DND-41 (cell line): ENCODE measurements at regions not wholly inside any gene's neighbourhood (a gene's known extent, or its start where the extent isn't known, plus 50 kb on each side); places are given as distances from the start of the nearest gene placed in this dataset.

ENCODE experiments used
- ATAC-seq: fragments of 200-7000 bp; cut with Tn5 transposase; 3 replicates; pipeline ENCODE4 v1.9.1; 2021; ENCODE audit warnings: low read depth; ENCODE audit not compliant: insufficient read depth
- DNase-seq: peaks from one replicate; pipeline ENCODE4 v3.0.0-alpha.2; 2020
- H2AFZ ChIP-seq: 2 replicates; pipeline ENCODE4 v1.6.0; 2012; ENCODE audit warnings: low read depth, low read length
- H3K27ac ChIP-seq: 2 replicates; pipeline ENCODE4 v1.5.1; 2012; ENCODE audit warnings: low read length, inconsistent platforms
- H3K27me3 ChIP-seq: fragments of 200-600 bp; sonication (generic); 2 replicates; pipeline ENCODE4 v1.6.0; 2012; ENCODE audit warnings: low read length, mild to moderate bottlenecking, inconsistent platforms; ENCODE audit not compliant: insufficient read depth, poor library complexity
- H3K36me3 ChIP-seq: 2 replicates; pipeline ENCODE4 v1.5.1; 2012; ENCODE audit warnings: low read length, inconsistent platforms; ENCODE audit not compliant: insufficient read depth
- H3K4me1 ChIP-seq: 2 replicates; pipeline ENCODE4 v1.5.1; 2012; ENCODE audit warnings: mild to moderate bottlenecking, low read length; ENCODE audit not compliant: insufficient read depth
- H3K4me2 ChIP-seq: 2 replicates; pipeline ENCODE4 v1.6.0; 2012; ENCODE audit warnings: mild to moderate bottlenecking, moderate library complexity, low read length, inconsistent platforms; ENCODE audit not compliant: insufficient read depth
- H3K4me3 ChIP-seq, 2 experiments: fragments of 200-600 bp in 1 of 2; shearing (Covaris generic) in 1 of 2; 2 replicates each; pipeline ENCODE4 v1.5.1; 2012 to 2016; ENCODE audit warnings: inconsistent platforms in 2 of 2, low read length in 2 of 2, mild to moderate bottlenecking in 2 of 2, low read depth in 1 of 2, moderate library complexity in 1 of 2
- H3K79me2 ChIP-seq: 2 replicates; pipeline ENCODE4 v1.6.0; 2012; ENCODE audit warnings: low read length, inconsistent platforms; ENCODE audit not compliant: insufficient read depth
- H3K9ac ChIP-seq: 2 replicates; pipeline ENCODE4 v1.6.0; 2012; ENCODE audit warnings: low read depth, mild to moderate bottlenecking, inconsistent platforms, low read length, moderate library complexity
- H3K9me3 ChIP-seq: 2 replicates; pipeline ENCODE4 v1.5.1; 2012; ENCODE audit warnings: low read length, moderate library complexity, mild to moderate bottlenecking, inconsistent platforms; ENCODE audit not compliant: insufficient read depth, severe bottlenecking
- H4K20me1 ChIP-seq: 2 replicates; pipeline ENCODE4 v1.6.0; 2012; ENCODE audit warnings: low read length; ENCODE audit not compliant: insufficient read depth
- CTCF ChIP-seq: IDR thresholded peaks from 2 replicates; pipeline ENCODE4 v1.5.1; 2012; ENCODE audit warnings: borderline replicate concordance, low read length, moderate library complexity, mild to moderate bottlenecking; ENCODE audit not compliant: poor library complexity, severe bottlenecking; ENCODE audit errors: extremely low read depth
- EZH2 ChIP-seq: IDR thresholded peaks from 3 replicates; pipeline ENCODE4 v1.6.1; 2012; ENCODE audit warnings: borderline replicate concordance, low read depth, mild to moderate bottlenecking, moderate library complexity, low read length, inconsistent platforms; ENCODE audit not compliant: severe bottlenecking

DNA sequence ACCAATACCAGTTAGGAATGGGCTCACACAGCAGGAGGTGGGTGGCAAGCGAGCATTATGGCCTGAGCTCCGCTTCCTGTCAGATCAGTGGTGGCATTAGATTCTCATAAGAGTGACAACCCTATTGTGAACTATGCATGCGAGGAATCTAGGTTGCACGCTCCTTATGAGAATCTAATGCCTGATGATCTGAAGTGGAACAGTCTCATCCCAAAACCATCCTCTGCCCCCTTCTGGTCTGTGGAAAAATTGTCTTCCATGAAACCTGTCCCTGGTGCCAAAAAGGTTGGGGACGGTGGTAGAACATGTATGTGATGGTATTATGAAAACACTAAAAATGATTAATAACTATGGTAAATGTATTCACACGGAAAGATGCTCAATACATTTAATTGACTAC is 99.7 kb upstream of the HIVEP1 start:
- H3K27me3 ChIP-seq, result no peaks in the 10 kb centered on the region
- no peak overlapping the region for H3K4me3 ChIP-seq
- DNase-seq (no peak), ATAC-seq (no peak)
- H3K36me3 ChIP-seq, result no peaks in the 10 kb centered on the region
- no peaks in the 10 kb centered on the region for H3K79me2 ChIP-seq
- no peak overlapping the region for H3K4me2 ChIP-seq
- no peaks in the 10 kb centered on the region for H3K9me3 ChIP-seq
- no peaks in the 10 kb centered on the region for H3K4me1 ChIP-seq
- no peaks in the 10 kb centered on the region for H4K20me1 ChIP-seq
- TF ChIP-seq EZH2 (no peak), CTCF (peak; percentile 24)
- H2AFZ ChIP-seq, result no peak overlapping the region
- no peak overlapping the region for H3K9ac ChIP-seq
- no peak overlapping the region for H3K27ac ChIP-seq

GRCh38 chr6:11911538-11911937 is 100.6 kb upstream of the HIVEP1 start:
- no peak overlapping the region for H3K4me2 ChIP-seq

DNA sequence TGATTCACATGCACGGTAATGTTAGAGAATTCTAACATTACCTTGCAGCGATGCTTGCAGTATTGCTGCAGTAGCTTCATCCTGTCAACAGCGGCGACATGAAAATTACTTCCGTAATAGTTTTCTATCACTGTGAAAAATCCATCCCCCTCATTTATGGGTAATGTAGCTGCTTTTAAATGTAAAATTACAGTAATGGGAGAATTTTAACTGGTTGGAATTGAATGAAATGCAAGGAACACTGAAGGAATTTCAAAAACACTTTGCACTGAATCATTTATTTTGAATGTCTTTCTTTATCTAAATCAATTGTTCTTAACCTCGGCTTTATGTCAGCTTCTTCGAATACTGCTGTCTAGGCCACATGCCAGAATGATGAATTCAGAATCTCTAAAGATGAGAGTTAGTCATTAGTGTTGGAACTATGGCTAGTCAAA is 102.4 kb upstream of the HIVEP1 start:
- no peak overlapping the region for H3K4me2 ChIP-seq
- no peak for ATAC-seq
- H3K79me2 ChIP-seq, result no peaks in the 10 kb centered on the region
- no peaks in the 10 kb centered on the region for H3K27me3 ChIP-seq
- no peak overlapping the region for H3K27ac ChIP-seq
- H2AFZ ChIP-seq, result no peak overlapping the region
- no peaks in the 10 kb centered on the region for H4K20me1 ChIP-seq
- H3K9ac ChIP-seq, result no peak overlapping the region
- TF ChIP-seq CTCF (no peak), EZH2 (no peak)
- no peaks in the 10 kb centered on the region for H3K4me1 ChIP-seq
- H3K4me3 ChIP-seq, result no peak overlapping the region
- no peaks in the 10 kb centered on the region for H3K36me3 ChIP-seq
- DNase-seq, result no peak
- H3K9me3 ChIP-seq, result no peaks in the 10 kb centered on the region

More at GRCh38 chr6:11911538-11911937, 100.6 kb upstream of the HIVEP1 start:
- Histone ChIP-seq H2AFZ (no peak overlapping the region), H3K9ac (no peak overlapping the region), H3K27ac (no peak overlapping the region), H3K4me3 (no peak overlapping the region), H3K9me3 (no peaks in the 10 kb centered on the region), H3K27me3 (no peaks in the 10 kb centered on the region), H3K79me2 (no peaks in the 10 kb centered on the region), H3K36me3 (no peaks in the 10 kb centered on the region), H4K20me1 (no peaks in the 10 kb centered on the region), H3K4me1 (no peaks in the 10 kb centered on the region)
- no peak for TF ChIP-seq EZH2
- TF ChIP-seq CTCF, result no peak
- no peak for DNase-seq
- ATAC-seq, result no peak
